HG02852 (cell line): ENCODE measurements at regions not wholly inside any gene's neighbourhood (a gene's known extent, or its start where the extent isn't known, plus 50 kb on each side); places are given as distances from the start of the nearest gene placed in this dataset.
"Not testable (repeated sequence)": the region's sequence is repeated elsewhere in the genome, so short reads cannot be mapped to it uniquely, and the experiment has no call there.

ENCODE experiments used
- ATAC-seq: cut with Tn5 transposase; IDR thresholded peaks from one replicate; pipeline ENCODE4 v1.9.1; 2021; ENCODE audit warnings: mild to moderate bottlenecking, moderate library complexity; ENCODE audit not compliant: unreplicated experiment

- no peak for ATAC-seq
These were observed 75.3 kb upstream of the SFSWAP start for GRCh38 chr12:131635491-131636122.

DNA sequence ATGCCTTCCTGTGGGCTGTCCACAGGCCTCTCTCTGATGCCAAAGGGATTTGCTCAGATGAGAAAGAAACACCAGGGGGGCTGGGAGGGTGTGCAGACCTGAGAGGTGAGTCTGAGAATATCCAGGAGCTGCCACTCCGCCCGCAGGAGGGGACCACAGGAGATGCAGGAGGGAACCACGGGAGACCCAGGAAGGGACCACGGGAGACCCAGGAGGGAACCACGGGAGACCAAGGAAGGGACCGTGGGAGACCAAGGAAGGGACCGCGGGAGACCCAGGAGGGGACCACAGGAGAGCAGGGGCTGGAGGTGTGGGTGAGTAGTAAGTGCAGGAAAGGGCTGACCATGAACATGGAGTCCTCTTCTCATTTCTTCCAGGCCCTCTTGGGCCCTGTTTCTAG lies 74.6 kb upstream of the SFSWAP start:
- ATAC-seq = no peak

- no peak for ATAC-seq
These were observed 73.7 kb upstream of the SFSWAP start for GRCh38 chr12:131636940-131637750.

DNA sequence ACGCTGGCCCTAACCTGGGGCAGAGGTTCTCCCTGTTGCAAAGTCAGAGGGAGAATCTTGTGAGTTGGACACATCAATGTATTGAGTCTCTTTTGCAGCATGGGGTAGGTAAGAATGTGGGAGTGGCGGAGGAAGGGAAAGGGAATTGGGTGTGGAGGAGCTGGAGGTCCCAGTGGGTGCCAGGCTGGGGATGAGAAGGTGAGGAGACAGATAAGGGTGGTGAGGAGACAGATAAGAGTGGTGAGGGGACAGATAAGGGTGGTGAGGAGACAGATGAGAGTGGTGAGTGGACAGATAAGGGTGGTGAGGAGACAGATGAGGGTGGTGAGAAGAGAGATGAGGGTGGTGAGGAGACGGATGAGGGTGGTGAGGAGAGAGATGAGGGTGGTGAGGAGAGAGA lies 72.9 kb upstream of the SFSWAP start:
- no peak for ATAC-seq

- ATAC-seq = no peak
These were observed 71.5 kb upstream of the SFSWAP start for GRCh38 chr12:131639270-131639940.

DNA sequence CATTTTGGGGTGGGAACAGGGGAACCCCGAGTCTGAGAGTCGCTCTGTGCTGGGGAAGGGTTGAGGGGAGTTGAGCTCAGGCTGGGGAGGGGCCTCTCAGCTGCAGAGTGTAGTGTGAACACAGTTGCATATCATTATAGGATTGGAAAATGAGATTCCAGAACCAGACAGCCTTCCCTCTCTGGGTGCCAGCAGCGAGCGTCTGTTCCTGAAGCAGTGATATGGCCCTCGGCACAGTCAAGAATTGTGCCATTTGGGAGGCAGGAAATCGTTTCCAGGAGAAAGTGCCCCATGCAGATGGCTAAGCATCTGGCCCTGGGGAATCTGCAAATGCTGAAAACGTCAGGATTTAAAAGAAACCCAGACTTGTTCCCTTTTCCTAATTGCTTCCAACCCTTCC lies 70.4 kb upstream of the SFSWAP start:
- ATAC-seq = no peak

- ATAC-seq = no peak
These were observed 69.6 kb upstream of the SFSWAP start for GRCh38 chr12:131641315-131641714.

DNA sequence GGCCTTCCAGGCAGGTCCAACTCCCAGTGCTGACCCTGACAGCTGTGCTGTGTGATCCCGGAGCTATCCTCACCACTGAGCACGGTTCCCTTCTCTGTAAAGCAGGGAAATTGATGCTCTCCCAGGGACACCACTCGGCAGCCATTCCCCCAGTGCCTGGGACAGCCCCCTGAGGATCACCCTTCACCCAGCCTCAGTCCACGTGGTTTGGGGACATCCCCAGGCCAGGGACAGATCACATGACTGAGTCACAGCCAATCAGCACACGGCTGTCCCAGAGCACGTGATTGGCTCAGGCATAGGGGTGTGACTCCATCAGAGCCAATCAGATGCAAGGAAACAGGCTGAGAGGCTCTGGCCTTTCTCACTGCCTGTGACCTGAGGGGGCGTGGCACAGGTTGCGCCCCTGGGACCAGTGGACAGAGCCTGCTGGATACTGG lies 68.8 kb upstream of the SFSWAP start:
- ATAC-seq = no peak

GRCh38 chr12:131642771-131643170 lies 68.1 kb upstream of the SFSWAP start:
- no peak for ATAC-seq

DNA sequence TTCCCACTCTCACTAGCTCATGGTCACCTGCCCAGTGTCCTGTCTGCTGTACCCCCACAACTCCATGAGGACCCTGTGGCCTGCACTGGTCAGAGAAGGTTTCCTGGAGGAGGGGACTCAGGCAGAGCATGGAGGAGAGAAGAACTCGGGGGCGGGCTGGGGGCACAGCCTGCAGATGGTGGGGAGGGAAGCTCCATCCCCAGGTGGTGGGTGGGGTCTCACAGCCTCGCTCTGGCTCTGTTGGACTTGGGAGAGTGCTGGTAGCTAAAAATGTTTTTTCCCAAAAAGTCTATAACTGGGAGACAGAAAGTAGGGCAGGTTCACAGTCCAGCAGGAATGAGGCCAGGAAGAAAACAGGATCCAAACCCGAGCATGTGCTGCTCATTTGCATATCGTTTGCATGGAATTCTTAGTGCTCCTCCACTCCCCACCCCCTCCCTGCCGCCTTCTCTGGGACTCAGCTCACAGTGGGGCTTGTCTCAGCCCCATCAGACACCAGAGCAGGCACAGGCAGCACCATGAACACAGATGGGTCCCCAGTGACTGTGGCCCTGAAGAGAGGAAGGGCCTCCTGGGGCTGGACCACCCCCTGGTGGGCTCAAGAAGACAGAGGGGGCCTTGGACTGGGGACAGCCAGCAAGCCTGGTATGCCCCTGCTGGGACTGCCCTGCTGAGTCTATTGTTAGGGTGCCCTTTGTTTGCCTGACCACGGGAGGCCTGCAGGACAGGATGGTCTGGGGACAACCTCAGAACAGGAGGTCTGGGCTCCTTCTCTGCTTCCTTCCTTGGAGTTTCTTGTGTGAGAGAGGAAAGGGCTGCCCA lies 67.0 kb upstream of the SFSWAP start:
- ATAC-seq = no peak

- ATAC-seq = no peak
These were observed 66.4 kb upstream of the SFSWAP start for GRCh38 chr12:131644481-131644880.

DNA sequence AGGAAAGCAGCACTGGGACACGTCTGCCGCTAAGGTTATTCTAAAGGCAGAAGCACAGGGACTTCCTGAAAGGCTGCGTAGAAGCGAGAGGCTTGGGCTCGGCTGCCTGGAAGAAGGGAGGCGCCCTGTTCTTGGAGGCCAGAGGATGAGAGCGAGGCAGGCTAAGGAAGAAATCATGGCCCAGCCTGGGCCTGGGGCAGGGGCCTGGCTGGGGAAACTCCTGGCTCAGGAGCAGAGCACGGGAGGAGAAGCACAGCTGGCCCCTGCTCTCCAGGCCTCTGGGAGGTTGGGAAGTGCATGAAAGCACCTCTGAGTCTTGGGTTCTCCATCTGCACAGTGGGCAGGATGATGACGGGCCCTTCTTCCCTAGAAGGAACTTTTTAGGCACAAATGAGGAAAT lies 66.0 kb upstream of the SFSWAP start:
- not testable (repeated sequence) for ATAC-seq

GRCh38 chr12:131645557-131645956 lies 65.3 kb upstream of the SFSWAP start:
- ATAC-seq = not testable (repeated sequence)

DNA sequence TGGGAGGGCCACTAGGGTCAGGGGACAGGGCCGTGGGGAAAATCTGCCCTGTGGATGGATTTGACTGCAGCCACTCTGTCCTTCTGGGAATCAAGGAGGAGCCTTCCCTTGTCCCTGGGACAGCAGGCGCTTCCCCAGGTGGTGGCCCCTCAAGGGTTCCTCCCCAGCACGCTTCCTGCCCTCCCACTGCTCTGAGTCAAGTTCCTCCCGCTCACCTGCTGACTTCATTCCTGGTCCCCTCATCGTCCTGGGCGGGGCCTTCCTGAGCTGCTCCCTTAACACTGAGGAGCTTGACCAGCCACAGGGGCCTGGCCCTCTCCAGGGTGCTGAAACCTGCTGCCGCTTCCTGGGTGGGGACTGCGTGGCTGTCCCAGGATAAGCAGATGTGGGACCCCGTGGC lies 64.4 kb upstream of the SFSWAP start:
- ATAC-seq = not testable (repeated sequence)

DNA sequence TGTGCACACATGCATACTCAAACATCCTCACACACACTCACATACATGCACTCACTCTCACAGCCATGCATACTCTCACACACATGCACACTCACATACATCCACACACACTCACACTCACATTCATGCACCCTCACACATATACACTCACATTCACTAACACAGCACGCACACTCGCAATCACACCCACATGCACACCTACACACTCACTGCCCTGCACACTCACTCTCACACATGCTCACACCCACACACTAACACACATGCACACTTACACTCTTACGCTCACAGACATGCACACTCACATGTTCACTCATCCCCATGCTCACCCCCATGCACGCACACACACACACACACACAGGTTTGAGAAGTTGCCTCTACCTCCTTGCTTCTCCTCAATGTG lies 63.2 kb upstream of the SFSWAP start:
- no peak for ATAC-seq

DNA sequence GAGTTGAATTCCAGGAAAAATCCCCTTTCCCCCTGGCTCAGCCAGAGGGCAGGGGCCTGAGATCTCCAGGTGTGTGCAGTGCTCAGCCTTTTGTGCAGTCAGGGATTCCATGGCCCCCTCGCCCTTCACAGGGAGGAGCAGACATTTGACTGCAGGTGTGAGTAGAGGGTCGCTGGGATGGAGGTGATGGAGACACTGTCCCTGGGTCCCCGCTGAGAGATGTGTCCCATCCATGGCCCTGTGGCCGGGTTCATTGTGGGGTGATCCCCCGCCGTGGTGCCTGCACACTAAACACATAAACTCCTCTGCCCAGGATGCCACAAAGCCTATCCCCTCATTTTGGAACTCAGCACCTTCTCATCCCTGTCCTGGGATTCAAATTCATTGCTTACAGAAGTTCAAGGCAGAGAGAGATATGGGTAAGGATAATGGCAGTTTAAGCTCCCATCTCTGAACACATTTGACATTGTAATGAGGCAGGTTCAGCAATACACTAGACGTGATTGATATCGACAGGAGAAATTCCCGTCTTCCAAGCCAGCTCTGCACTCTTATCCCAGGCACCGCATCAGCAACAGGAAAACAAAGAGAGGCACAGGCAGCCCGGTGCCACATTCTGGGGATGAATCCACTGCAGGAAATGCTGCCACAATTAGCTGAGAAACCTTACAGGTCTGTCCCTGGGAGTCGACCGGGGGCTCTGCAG lies 55.3 kb upstream of the SFSWAP start:
- not testable (repeated sequence) for ATAC-seq

GRCh38 chr12:131656796-131657195 lies 54.1 kb upstream of the SFSWAP start:
- not testable (repeated sequence) for ATAC-seq

DNA sequence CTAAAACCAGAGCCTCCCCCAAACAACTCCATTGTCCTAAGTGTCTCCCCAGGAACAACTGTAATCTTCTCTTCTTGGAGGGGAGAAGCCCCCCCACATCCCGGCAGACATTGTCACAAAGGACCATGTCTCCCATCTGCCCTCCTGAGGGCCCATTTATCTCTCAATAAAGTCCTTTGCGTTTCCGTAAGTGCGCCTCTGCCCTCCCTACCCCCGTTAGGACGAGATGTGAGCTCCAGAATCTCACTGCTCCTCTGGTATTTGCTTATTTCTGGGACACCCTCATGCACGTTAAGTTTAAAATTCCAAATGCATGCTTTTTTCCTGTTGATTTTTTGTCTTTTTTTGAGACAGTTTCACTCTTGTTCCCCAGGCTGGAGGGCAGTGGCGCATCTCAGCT lies 52.3 kb upstream of the SFSWAP start:
- ATAC-seq = not testable (repeated sequence)

DNA sequence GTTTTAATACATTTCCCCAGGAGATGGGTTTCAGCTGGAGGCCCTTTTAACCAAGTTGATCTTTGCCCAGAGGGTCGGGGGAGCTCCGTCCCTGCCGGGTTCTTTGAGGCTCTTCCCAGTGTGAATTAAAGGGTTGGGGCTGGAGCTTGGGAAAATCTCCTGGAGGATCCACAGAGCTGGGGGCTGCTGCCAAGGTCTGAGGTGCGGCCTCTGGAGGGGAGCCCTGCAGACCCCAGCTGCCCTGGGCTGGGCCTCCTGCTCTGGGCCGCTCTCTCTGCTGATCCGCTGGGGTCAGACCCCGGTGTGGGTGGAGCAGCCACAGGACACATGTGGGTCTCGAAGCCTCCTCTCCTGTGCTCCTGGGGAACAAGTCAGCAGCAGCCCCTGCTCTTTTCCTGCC lies 51.4 kb upstream of the SFSWAP start:
- ATAC-seq = not testable (repeated sequence)

DNA sequence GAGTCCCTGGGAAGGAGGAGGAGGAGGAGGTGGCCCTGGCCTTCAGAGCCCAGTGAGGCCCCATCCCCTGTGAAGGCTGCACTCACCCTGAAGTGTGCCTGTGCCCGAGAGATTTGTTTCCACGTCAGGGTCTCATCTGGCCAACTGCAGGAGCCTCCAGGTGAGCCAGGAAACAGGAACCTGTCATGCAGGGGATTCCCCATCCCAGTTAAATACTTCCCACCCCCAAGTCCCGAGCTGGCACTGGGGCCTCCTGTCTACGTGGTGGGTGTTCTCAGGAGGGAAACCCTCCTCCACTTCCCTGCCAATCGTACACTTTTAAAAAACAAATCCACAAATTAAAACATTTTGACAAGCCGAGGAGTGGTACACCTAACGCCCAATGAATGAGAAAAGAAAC lies 50.9 kb upstream of the SFSWAP start:
- not testable (repeated sequence) for ATAC-seq
